ENCODE measurements at regions not wholly inside any gene's neighbourhood (a gene's known extent, or its start where the extent isn't known, plus 50 kb on each side); places are given as distances from the start of the nearest gene placed in this dataset.

DNA sequence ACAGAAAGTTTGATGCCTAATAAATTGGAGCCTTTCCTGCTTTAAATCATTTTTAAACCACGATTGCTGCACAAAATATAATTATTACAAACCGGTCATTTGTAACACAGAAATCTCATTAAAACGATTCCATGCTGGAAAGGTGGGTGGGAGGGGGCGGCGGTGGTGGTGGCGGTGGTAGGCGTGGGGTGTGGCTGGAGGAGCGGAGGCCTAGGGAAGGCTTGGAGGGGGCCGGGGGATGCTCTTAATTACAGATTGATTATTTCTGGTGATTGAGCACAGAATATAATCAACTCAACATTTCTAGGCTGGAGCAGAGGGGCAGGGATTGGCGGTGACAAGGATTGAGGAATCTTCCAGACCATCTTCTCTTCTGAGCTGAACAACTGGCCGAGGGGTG is 157.5 kb downstream of the TRIM29 start:
- no peak overlapping the region for H2AFZ ChIP-seq (ENCODE audit: low read length)
- DNase-seq, result no peak

More for the DNA sequence above, 157.5 kb downstream of the TRIM29 start:
- Histone ChIP-seq H3K79me2 (ENCODE audit: insufficient read depth, low read length) (no peaks in the 10 kb centered on the region), H3T11ph (ENCODE audit: low read length) (no peak overlapping the region), H4K8ac (replicated peaks; ENCODE audit: insufficient read length, low read depth, low read length) (no peak overlapping the region), H3K56ac (ENCODE audit: insufficient read length, low read depth, low read length) (no peak overlapping the region), H3K9me3 (ENCODE audit: control insufficient read depth, low read depth, low read length) (no peaks in the 10 kb centered on the region), H3K4ac (ENCODE audit: low read depth, low read length) (no peak overlapping the region), H2BK12ac (ENCODE audit: insufficient read length, low read depth, low read length) (no peak overlapping the region), H3K4me2 (ENCODE audit: insufficient read depth, insufficient read length, low read length) (no peak overlapping the region), H3K23ac (ENCODE audit: insufficient read length, low read depth, low read length) (no peak overlapping the region), H3K27ac (ENCODE audit: insufficient read length, low read depth, low read length) (no peak overlapping the region), H4K20me1 (ENCODE audit: control insufficient read depth, insufficient read depth, insufficient read length) (no peaks in the 10 kb centered on the region), H2BK15ac (ENCODE audit: low read depth, low read length) (no peak overlapping the region), H2AK5ac (ENCODE audit: insufficient read length, low read length) (no peak overlapping the region), H4K5ac (ENCODE audit: insufficient read length, low read depth, low read length) (no peak overlapping the region), H3K23me2 (ENCODE audit: insufficient read length, low read depth, low read length, poor library complexity, severe bottlenecking) (no peaks in the 10 kb centered on the region), H2BK20ac (ENCODE audit: low read depth, low read length, poor library complexity, severe bottlenecking) (no peak overlapping the region), H2BK120ac (ENCODE audit: low read depth, low read length, poor library complexity, severe bottlenecking) (no peak overlapping the region), H3K9ac (ENCODE audit: extremely low read depth, insufficient read length, low read length) (no peak overlapping the region), H3K14ac (ENCODE audit: insufficient read depth, low read length) (no peak overlapping the region), H3K4me1 (ENCODE audit: insufficient read depth, low read length) (no peaks in the 10 kb centered on the region; the same call in 1 of the 2 replicates), H4K91ac (ENCODE audit: insufficient read length, low read depth, low read length) (no peak overlapping the region), H2BK5ac (ENCODE audit: insufficient read length, low read length) (no peak overlapping the region), H3K27me3 (ENCODE audit: insufficient read depth, low read length) (no peaks in the 10 kb centered on the region), H3K18ac (ENCODE audit: insufficient read length, low read depth, low read length) (no peak overlapping the region), H3K79me1 (ENCODE audit: insufficient read depth, low read depth, low read length, poor library complexity, severe bottlenecking) (no peaks in the 10 kb centered on the region)
- TF ChIP-seq, protein P1, sequence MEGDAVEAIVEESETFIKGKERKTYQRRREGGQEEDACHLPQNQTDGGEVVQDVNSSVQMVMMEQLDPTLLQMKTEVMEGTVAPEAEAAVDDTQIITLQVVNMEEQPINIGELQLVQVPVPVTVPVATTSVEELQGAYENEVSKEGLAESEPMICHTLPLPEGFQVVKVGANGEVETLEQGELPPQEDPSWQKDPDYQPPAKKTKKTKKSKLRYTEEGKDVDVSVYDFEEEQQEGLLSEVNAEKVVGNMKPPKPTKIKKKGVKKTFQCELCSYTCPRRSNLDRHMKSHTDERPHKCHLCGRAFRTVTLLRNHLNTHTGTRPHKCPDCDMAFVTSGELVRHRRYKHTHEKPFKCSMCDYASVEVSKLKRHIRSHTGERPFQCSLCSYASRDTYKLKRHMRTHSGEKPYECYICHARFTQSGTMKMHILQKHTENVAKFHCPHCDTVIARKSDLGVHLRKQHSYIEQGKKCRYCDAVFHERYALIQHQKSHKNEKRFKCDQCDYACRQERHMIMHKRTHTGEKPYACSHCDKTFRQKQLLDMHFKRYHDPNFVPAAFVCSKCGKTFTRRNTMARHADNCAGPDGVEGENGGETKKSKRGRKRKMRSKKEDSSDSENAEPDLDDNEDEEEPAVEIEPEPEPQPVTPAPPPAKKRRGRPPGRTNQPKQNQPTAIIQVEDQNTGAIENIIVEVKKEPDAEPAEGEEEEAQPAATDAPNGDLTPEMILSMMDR (conservative IDR thresholded peaks at IDR 0.05), result no peak
- no peak overlapping the region for H3K27ac Mint-ChIP-seq
- WGBS (ENCODE audit: extremely low coverage, insufficient read length, low lambda C conversion rate), result no CpG with 5 or more reads among the region's 11 CpGs
- peaks cover 20 to 33% of the 10 kb centered on the region in 2 experiments for H3K4me1 Mint-ChIP-seq
- H3K36me3 Mint-ChIP-seq (ENCODE audit: insufficient read depth in 1 of 3, low read depth in 3 of 3), result no peaks in the 10 kb centered on the region
- H3K4me3 Mint-ChIP-seq, result no peak overlapping the region
- no peaks in the 10 kb centered on the region for H3K9me3 Mint-ChIP-seq
- H3K27me3 Mint-ChIP-seq (ENCODE audit: low read depth), result peaks cover 65% of the 10 kb centered on the region
